IMR-90 (cell line): ENCODE measurements at regions not wholly inside any gene's neighbourhood (a gene's known extent, or its start where the extent isn't known, plus 50 kb on each side); places are given as distances from the start of the nearest gene placed in this dataset.

ENCODE experiments used
- ATAC-seq: fragments of 200-7000 bp; cut with Tn5 transposase; 2 replicates; pipeline ENCODE4 v1.9.1; 2020; ENCODE audit warnings: low read depth, mild to moderate bottlenecking, moderate library complexity
- BruUV-seq: library from RNA; stranded (reverse); fragments of 400-500 nt; replicated peaks from 2 replicates; lab custom pipeline; 2021; lab: Mats Ljungman, UMichigan
- CTCF ChIA-PET: fragments of 300-600 bp; formaldehyde crosslinking; extraction: SDS; loops from one replicate; lab custom pipeline; 2021; ENCODE audit warnings: antibody characterized with exemption; lab: Yijun Ruan, JAX
- POLR2A ChIA-PET: fragments of 300-600 bp; sonication (Branson Sonifier 250); formaldehyde crosslinking; loops from one replicate; lab custom pipeline; 2022; ENCODE audit warnings: antibody characterized with exemption; ENCODE audit not compliant: unreplicated experiment; lab: Charles Lee
- DNase-seq: peaks from one replicate; pipeline ENCODE4 v3.0.0; 2013
- H2AFZ ChIP-seq: replicated peaks from 2 replicates; pipeline ENCODE3; 2013; ENCODE audit warnings: low read length, mild to moderate bottlenecking; ENCODE audit not compliant: poor library complexity
- H2AK5ac ChIP-seq: 2 replicates; pipeline ENCODE4 v1.6.1; 2013; ENCODE audit warnings: low read depth, low read length, inconsistent platforms
- H2AK9ac ChIP-seq: replicated peaks from 2 replicates; pipeline ENCODE3; 2013; ENCODE audit warnings: mild to moderate bottlenecking, low read depth, low read length, moderate library complexity; ENCODE audit not compliant: poor library complexity
- H2BK120ac ChIP-seq: 2 replicates; pipeline ENCODE4 v1.6.1; 2013; ENCODE audit warnings: low read depth, low read length, inconsistent platforms
- H2BK15ac ChIP-seq: 3 replicates; pipeline ENCODE4 v1.6.1; 2013; ENCODE audit warnings: low read depth, low read length, inconsistent platforms
- H2BK20ac ChIP-seq: 2 replicates; pipeline ENCODE4 v1.6.1; 2013; ENCODE audit warnings: low read depth, mild to moderate bottlenecking, inconsistent platforms, low read length, moderate library complexity
- H2BK5ac ChIP-seq: 2 replicates; pipeline ENCODE4 v1.6.1; 2013; ENCODE audit warnings: mild to moderate bottlenecking, low read depth, low read length, inconsistent platforms; ENCODE audit not compliant: poor library complexity, severe bottlenecking
- H3K14ac ChIP-seq: replicated peaks from 2 replicates; pipeline ENCODE4 v1.6.1; 2013; ENCODE audit warnings: low read depth, low read length, inconsistent platforms
- H3K18ac ChIP-seq: 2 replicates; pipeline ENCODE4 v1.6.1; 2013; ENCODE audit warnings: low read depth, low read length, control low read depth
- H3K23ac ChIP-seq: 2 replicates; pipeline ENCODE4 v1.6.1; 2013; ENCODE audit warnings: low read depth, low read length, inconsistent platforms
- H3K27ac ChIP-seq: 2 replicates; pipeline ENCODE4 v1.5.1; 2013; ENCODE audit warnings: mild to moderate bottlenecking, control low read depth, low read length; ENCODE audit not compliant: insufficient read depth
- H3K27me3 ChIP-seq: 2 replicates; pipeline ENCODE4 v1.6.1; 2013; ENCODE audit warnings: low read length; ENCODE audit not compliant: control insufficient read depth, insufficient read depth
- H3K36me3 ChIP-seq: 2 replicates; pipeline ENCODE4 v1.6.1; 2013; ENCODE audit warnings: low read length, mixed read lengths; ENCODE audit not compliant: control insufficient read depth, insufficient read depth
- H3K4ac ChIP-seq: 2 replicates; pipeline ENCODE4 v1.6.1; 2013; ENCODE audit warnings: low read depth, low read length, inconsistent platforms
- H3K4me1 ChIP-seq: 2 replicates; pipeline ENCODE4 v1.6.1; 2013; ENCODE audit warnings: low read length, mixed read lengths; ENCODE audit not compliant: control insufficient read depth, insufficient read depth
- H3K4me2 ChIP-seq: 2 replicates; pipeline ENCODE4 v1.6.1; 2013; ENCODE audit warnings: low read depth, mild to moderate bottlenecking, control low read depth, low read length, moderate library complexity
- H3K4me3 ChIP-seq: 2 replicates; pipeline ENCODE4 v1.5.1; 2013; ENCODE audit warnings: low read depth, mild to moderate bottlenecking, control low read depth, low read length, moderate library complexity; ENCODE audit not compliant: insufficient read depth
- H3K56ac ChIP-seq: 2 replicates; pipeline ENCODE4 v1.6.1; 2013; ENCODE audit warnings: low read length, inconsistent platforms; ENCODE audit not compliant: insufficient read depth; ENCODE audit errors: extremely low read depth
- H3K79me1 ChIP-seq, 2 experiments: 2 replicates each; pipeline ENCODE4 v1.6.1; 2013; ENCODE audit warnings: low read length in 2 of 2, inconsistent platforms in 1 of 2, low read depth in 1 of 2
- H3K9ac ChIP-seq: 2 replicates; pipeline ENCODE4 v1.6.1; 2013; ENCODE audit warnings: low read depth, low read length, control low read depth
- H3K9me1 ChIP-seq: 2 replicates; pipeline ENCODE4 v1.6.1; 2013; ENCODE audit warnings: low read length, inconsistent platforms; ENCODE audit not compliant: insufficient read depth
- H3K9me3 ChIP-seq: 2 replicates; pipeline ENCODE4 v1.6.1; 2013; ENCODE audit warnings: low read length; ENCODE audit not compliant: control insufficient read depth, insufficient read depth
- H4K20me1 ChIP-seq: 2 replicates; pipeline ENCODE4 v1.6.1; 2013; ENCODE audit warnings: low read length, inconsistent platforms; ENCODE audit not compliant: insufficient read depth
- H4K5ac ChIP-seq: 2 replicates; pipeline ENCODE4 v1.6.1; 2013; ENCODE audit warnings: mild to moderate bottlenecking, low read depth, low read length, control low read depth
- H4K8ac ChIP-seq, 2 experiments: 2 replicates each; pipeline ENCODE4 v1.6.1; 2013; ENCODE audit warnings: low read depth in 2 of 2, low read length in 2 of 2, control low read depth in 1 of 2, inconsistent platforms in 1 of 2
- H4K91ac ChIP-seq: 2 replicates; pipeline ENCODE4 v1.6.1; 2013; ENCODE audit warnings: low read depth, low read length, inconsistent platforms; ENCODE audit not compliant: insufficient read depth
- BHLHE40 ChIP-seq: fragments of 150-350 bp; IDR thresholded peaks from 2 replicates; pipeline ENCODE4 v1.6.1; 2016; ENCODE audit warnings: mild to moderate bottlenecking, low read depth, low read length
- CEBPB ChIP-seq: IDR thresholded peaks from 2 replicates; pipeline ENCODE4 v1.6.1; 2012; ENCODE audit warnings: low read depth, low read length, improper control_type of control experiment
- CHD1 ChIP-seq: IDR thresholded peaks from 2 replicates; pipeline ENCODE4 v1.6.1; 2012; ENCODE audit warnings: low read depth, low read length, improper control_type of control experiment
- FOS ChIP-seq: fragments of 150-350 bp; IDR thresholded peaks from 2 replicates; pipeline ENCODE4 v1.6.1; 2016; ENCODE audit warnings: low read depth, low read length
- MAFK ChIP-seq: IDR thresholded peaks from 2 replicates; pipeline ENCODE4 v1.6.1; 2012; ENCODE audit warnings: low read depth, low read length, improper control_type of control experiment
- MAZ ChIP-seq: IDR thresholded peaks from 2 replicates; pipeline ENCODE4 v1.6.1; 2012; ENCODE audit warnings: low read depth, mild to moderate bottlenecking, low read length, improper control_type of control experiment, moderate library complexity, borderline replicate concordance
- MXI1 ChIP-seq: IDR thresholded peaks from 2 replicates; pipeline ENCODE4 v1.6.1; 2012; ENCODE audit warnings: low read depth, mild to moderate bottlenecking, low read length, moderate library complexity, borderline replicate concordance
- NFE2L2 ChIP-seq: fragments of 150-350 bp; IDR thresholded peaks from 2 replicates; pipeline ENCODE4 v1.6.1; 2016; ENCODE audit warnings: low read depth, mild to moderate bottlenecking, low read length
- POLR2A ChIP-seq: IDR thresholded peaks from 2 replicates; pipeline ENCODE4 v1.6.1; 2012; ENCODE audit warnings: mild to moderate bottlenecking, low read depth, low read length
- RAD21 ChIP-seq: IDR thresholded peaks from 2 replicates; pipeline ENCODE4 v1.6.1; 2012; ENCODE audit warnings: low read length, improper control_type of control experiment
- RCOR1 ChIP-seq: IDR thresholded peaks from 2 replicates; pipeline ENCODE4 v1.6.1; 2012; ENCODE audit warnings: mild to moderate bottlenecking, low read length, improper control_type of control experiment; ENCODE audit not compliant: insufficient replicate concordance
- RFX5 ChIP-seq: IDR thresholded peaks from 2 replicates; pipeline ENCODE4 v1.8.0; 2012; ENCODE audit warnings: low read depth, mild to moderate bottlenecking, low read length, moderate library complexity
- SMC3 ChIP-seq: fragments of 150-350 bp; IDR thresholded peaks from 2 replicates; pipeline ENCODE4 v1.6.1; 2016; ENCODE audit warnings: low read depth, mild to moderate bottlenecking, antibody characterized with exemption, low read length, moderate library complexity
- USF2 ChIP-seq: fragments of 150-350 bp; IDR thresholded peaks from 2 replicates; pipeline ENCODE4 v1.6.1; 2017; ENCODE audit warnings: mild to moderate bottlenecking, antibody characterized with exemption, low read length, low read depth
- WGBS, 2 experiments: methylation state at CpG; one replicate each; pipeline versions ENCODE4 v1.1.5 to v1.1.7; 2013; ENCODE audit warnings: missing lambda C conversion rate in 2 of 2; ENCODE audit not compliant: insufficient read length in 1 of 2; ENCODE audit errors: extremely low coverage in 2 of 2; 5-methylcytosine and 5-hydroxymethylcytosine counted together
- dilution Hi-C: fragments of 300-500 bp; cut with HindIII; formaldehyde crosslinking; loops from one replicate; pipeline ENCODE4 v1.14.3; 2018; ENCODE audit warnings: low sequenced_read_pairs; ENCODE audit not compliant: unreplicated experiment
- in situ Hi-C: fragments of 300-500 bp; cut with MboI; formaldehyde crosslinking; loops from 3 replicates; pipeline ENCODE4 v1.14.3; 2019; ENCODE audit warnings: low sequenced_read_pairs, inconsistent platforms, mixed read lengths
- intact Hi-C: fragments of 100-400 bp; cut with micrococcal nuclease; formaldehyde crosslinking; loops from 2 replicates; pipeline ENCODE4 v1.10.0; 2022
- TF ChIP-seq, protein P1 (sequence below): conservative IDR thresholded peaks from 2 replicates; pipeline ENCODE4 v1.5.1; 2012; ENCODE audit warnings: mild to moderate bottlenecking, low read depth, low read length, improper control_type of control experiment
- TF ChIP-seq, protein P2 (sequence below): fragments of 150-350 bp; IDR thresholded peaks from 2 replicates; pipeline ENCODE4 v1.6.1; 2016; ENCODE audit warnings: low read depth, mild to moderate bottlenecking, low read length, moderate library complexity, borderline replicate concordance

DNA sequence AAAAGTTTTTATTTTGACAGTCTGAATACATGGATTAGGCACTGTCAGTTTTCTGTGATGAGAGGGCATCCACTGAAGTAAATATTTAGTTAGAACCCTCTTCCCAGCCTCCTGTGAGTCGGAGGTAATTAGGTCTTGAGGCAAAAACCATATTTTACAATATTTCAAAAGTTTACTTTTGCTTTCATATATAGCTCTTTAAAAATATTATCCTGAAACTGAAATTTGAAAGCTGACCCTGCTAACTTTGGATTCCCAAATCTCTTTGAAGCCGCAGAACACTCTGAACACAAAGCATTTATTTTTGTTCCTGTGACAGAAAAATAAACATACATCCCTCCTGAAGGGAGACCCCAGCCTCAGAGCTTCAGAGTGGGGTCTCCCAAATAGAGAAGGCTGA lies 317.4 kb downstream of the KIF20B start:
- no peak overlapping the region for H3K27ac ChIP-seq
- no peak overlapping the region for H3K56ac ChIP-seq
- H3K9me1 ChIP-seq = no peaks in the 10 kb centered on the region
- CTCF ChIA-PET = no interaction called here
- no CpG with 5 or more reads among the region's 2 CpGs for WGBS, 2 experiments
- no peak overlapping the region for H3K4me2 ChIP-seq
- BruUV-seq = no TSS peak
- H3K14ac ChIP-seq = no peak overlapping the region
- no peak overlapping the region for H3K18ac ChIP-seq
- H2AFZ ChIP-seq = no peak overlapping the region
- no peak overlapping the region for H3K23ac ChIP-seq
- H4K5ac ChIP-seq = no peak overlapping the region
- H4K20me1 ChIP-seq = no peaks in the 10 kb centered on the region
- H2AK5ac ChIP-seq = no peak overlapping the region
- H4K8ac ChIP-seq = no peak overlapping the region
- H3K4me1 ChIP-seq = no peaks in the 10 kb centered on the region
- H3K9me3 ChIP-seq = no peaks in the 10 kb centered on the region
- H2BK15ac ChIP-seq = no peak overlapping the region
- no peak overlapping the region for H3K4me3 ChIP-seq
- no peaks in the 10 kb centered on the region for H3K79me1 ChIP-seq
- H2AK9ac ChIP-seq = no peak overlapping the region
- no peak for ATAC-seq
- in situ Hi-C loops = no loop called here
- H3K9ac ChIP-seq = no peak overlapping the region
- intact Hi-C loops = no loop called here
- H2BK20ac ChIP-seq = no peak overlapping the region
- no peaks in the 10 kb centered on the region for H3K36me3 ChIP-seq
- no peak for TF ChIP-seq RCOR1
- TF ChIP-seq, protein P1, sequence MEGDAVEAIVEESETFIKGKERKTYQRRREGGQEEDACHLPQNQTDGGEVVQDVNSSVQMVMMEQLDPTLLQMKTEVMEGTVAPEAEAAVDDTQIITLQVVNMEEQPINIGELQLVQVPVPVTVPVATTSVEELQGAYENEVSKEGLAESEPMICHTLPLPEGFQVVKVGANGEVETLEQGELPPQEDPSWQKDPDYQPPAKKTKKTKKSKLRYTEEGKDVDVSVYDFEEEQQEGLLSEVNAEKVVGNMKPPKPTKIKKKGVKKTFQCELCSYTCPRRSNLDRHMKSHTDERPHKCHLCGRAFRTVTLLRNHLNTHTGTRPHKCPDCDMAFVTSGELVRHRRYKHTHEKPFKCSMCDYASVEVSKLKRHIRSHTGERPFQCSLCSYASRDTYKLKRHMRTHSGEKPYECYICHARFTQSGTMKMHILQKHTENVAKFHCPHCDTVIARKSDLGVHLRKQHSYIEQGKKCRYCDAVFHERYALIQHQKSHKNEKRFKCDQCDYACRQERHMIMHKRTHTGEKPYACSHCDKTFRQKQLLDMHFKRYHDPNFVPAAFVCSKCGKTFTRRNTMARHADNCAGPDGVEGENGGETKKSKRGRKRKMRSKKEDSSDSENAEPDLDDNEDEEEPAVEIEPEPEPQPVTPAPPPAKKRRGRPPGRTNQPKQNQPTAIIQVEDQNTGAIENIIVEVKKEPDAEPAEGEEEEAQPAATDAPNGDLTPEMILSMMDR = no peak
- no peak for TF ChIP-seq BHLHE40
- TF ChIP-seq USF2 = no peak
- no peak for TF ChIP-seq FOS
- TF ChIP-seq CEBPB = no peak
- no peak for TF ChIP-seq POLR2A
- TF ChIP-seq MAFK = no peak
- no peak for TF ChIP-seq RFX5
- TF ChIP-seq CHD1 = no peak
- TF ChIP-seq MAZ = no peak
- TF ChIP-seq MXI1 = no peak
- TF ChIP-seq NFE2L2 = no peak
- no peak for TF ChIP-seq SMC3
- TF ChIP-seq, protein P2, sequence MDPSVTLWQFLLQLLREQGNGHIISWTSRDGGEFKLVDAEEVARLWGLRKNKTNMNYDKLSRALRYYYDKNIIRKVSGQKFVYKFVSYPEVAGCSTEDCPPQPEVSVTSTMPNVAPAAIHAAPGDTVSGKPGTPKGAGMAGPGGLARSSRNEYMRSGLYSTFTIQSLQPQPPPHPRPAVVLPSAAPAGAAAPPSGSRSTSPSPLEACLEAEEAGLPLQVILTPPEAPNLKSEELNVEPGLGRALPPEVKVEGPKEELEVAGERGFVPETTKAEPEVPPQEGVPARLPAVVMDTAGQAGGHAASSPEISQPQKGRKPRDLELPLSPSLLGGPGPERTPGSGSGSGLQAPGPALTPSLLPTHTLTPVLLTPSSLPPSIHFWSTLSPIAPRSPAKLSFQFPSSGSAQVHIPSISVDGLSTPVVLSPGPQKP = no peak
- no peak for TF ChIP-seq RAD21
- H3K4ac ChIP-seq = no peak overlapping the region
- POLR2A ChIA-PET = no interaction called here
- H3K27me3 ChIP-seq = no peaks in the 10 kb centered on the region
- dilution Hi-C loops = no loop called here
- no peak for DNase-seq
- no peak overlapping the region for H2BK120ac ChIP-seq
- no peak overlapping the region for H4K91ac ChIP-seq
- no peak overlapping the region for H2BK5ac ChIP-seq
